Left kidney (tissue), 1 donor: ENCODE measurements at regions not wholly inside any gene's neighbourhood (a gene's known extent, or its start where the extent isn't known, plus 50 kb on each side); places are given as distances from the start of the nearest gene placed in this dataset.

Experiments used
- DNase-seq: peaks from one replicate; pipeline ENCODE4 v3.0.0-alpha.2; 2013

GRCh38 chr1:234975941-234976860 lies 152.4 kb downstream of the TOMM20 start:
- DNase-seq, result no peak

- no peak for DNase-seq
Measured at GRCh38 chr1:234975122-234975940, 153.3 kb downstream of the TOMM20 start.

GRCh38 chr1:234973426-234974250 lies 155.0 kb downstream of the TOMM20 start:
- DNase-seq, result no peak

GRCh38 chr1:234972411-234973191 lies 156.0 kb downstream of the TOMM20 start:
- DNase-seq, result no peak

- DNase-seq, result no peak
Measured at GRCh38 chr1:234971586-234972297, 156.9 kb downstream of the TOMM20 start.

- DNase-seq, result peak; percentile 89
Measured at GRCh38 chr1:234970731-234971476, 157.7 kb downstream of the TOMM20 start.

- no peak for DNase-seq
Measured at GRCh38 chr1:234970401-234970730, 158.3 kb downstream of the TOMM20 start.

GRCh38 chr1:234969581-234970400 lies 158.8 kb downstream of the TOMM20 start:
- DNase-seq, result no peak

GRCh38 chr1:234969011-234969441 lies 159.6 kb downstream of the TOMM20 start:
- no peak for DNase-seq

GRCh38 chr1:234968451-234968850 lies 160.2 kb downstream of the TOMM20 start:
- no peak for DNase-seq

GRCh38 chr1:234967121-234967520 lies 161.5 kb downstream of the TOMM20 start:
- no peak for DNase-seq

- DNase-seq, result no peak
Measured at GRCh38 chr1:234965111-234965510, 163.5 kb downstream of the TOMM20 start.

GRCh38 chr1:234963904-234964702 lies 164.5 kb downstream of the TOMM20 start:
- no peak for DNase-seq

GRCh38 chr1:234963180-234963903 lies 165.3 kb downstream of the TOMM20 start:
- no peak for DNase-seq

- no peak for DNase-seq
Measured at GRCh38 chr1:234962340-234962989, 166.2 kb downstream of the TOMM20 start.

- peak; percentile 92 for DNase-seq
Measured at GRCh38 chr1:234961456-234962339, 166.9 kb downstream of the TOMM20 start.
